ENCODE measurements at regions not wholly inside any gene's neighbourhood (a gene's known extent, or its start where the extent isn't known, plus 50 kb on each side); places are given as distances from the start of the nearest gene placed in this dataset.
"Not testable (repeated sequence)": the region's sequence is repeated elsewhere in the genome, so short reads cannot be mapped to it uniquely, and the experiment has no call there.

- TF ChIP-seq, protein P1, sequence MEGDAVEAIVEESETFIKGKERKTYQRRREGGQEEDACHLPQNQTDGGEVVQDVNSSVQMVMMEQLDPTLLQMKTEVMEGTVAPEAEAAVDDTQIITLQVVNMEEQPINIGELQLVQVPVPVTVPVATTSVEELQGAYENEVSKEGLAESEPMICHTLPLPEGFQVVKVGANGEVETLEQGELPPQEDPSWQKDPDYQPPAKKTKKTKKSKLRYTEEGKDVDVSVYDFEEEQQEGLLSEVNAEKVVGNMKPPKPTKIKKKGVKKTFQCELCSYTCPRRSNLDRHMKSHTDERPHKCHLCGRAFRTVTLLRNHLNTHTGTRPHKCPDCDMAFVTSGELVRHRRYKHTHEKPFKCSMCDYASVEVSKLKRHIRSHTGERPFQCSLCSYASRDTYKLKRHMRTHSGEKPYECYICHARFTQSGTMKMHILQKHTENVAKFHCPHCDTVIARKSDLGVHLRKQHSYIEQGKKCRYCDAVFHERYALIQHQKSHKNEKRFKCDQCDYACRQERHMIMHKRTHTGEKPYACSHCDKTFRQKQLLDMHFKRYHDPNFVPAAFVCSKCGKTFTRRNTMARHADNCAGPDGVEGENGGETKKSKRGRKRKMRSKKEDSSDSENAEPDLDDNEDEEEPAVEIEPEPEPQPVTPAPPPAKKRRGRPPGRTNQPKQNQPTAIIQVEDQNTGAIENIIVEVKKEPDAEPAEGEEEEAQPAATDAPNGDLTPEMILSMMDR (conservative IDR thresholded peaks at IDR 0.05; ENCODE audit: low read depth, low read length): not testable (repeated sequence)
- not testable (repeated sequence) for TF ChIP-seq EZH2 (IDR thresholded peaks at IDR 0.05; ENCODE audit: low read length, unreplicated experiment); EZH2phosphoT487 (IDR thresholded peaks at IDR 0.05; ENCODE audit: borderline replicate concordance, low read length)
Measured at GRCh38 chr18:38489721-38490120, 924.1 kb upstream of the CELF4 start.
